ENCODE measurements at regions not wholly inside any gene's neighbourhood (a gene's known extent, or its start where the extent isn't known, plus 50 kb on each side); places are given as distances from the start of the nearest gene placed in this dataset.

GRCh38 chr22:19629720-19630419 is 84.4 kb upstream of the SEPTIN5 start:
- peak; percentile 94 for TF ChIP-seq CTCF (IDR thresholded peaks at IDR 0.05; ENCODE audit: insufficient read depth, low read depth, low read length)
- H3K4me3 ChIP-seq (ENCODE audit: low read depth, low read length), result no peak overlapping the region
- peak; percentile 77 for DNase-seq (ENCODE audit: low read depth)

DNA sequence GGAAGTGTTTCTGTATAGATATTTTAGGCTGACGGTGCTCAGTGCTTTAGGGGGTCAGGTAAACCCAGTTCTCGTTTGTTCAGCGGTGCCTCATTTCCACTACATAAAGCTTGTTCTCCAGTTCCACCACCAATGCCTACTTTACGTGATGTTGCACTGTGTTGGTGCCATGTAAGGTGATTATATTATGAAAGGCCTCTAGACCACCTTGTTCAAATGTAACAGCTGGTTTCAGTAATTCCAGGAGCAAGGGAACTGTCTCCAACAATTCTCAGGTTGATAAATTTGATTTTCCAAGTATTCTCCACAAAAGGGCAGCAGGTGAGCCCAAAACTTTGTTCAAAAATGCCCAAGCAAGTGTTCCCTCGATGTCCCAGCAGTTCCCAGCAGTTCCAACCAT is 83.7 kb upstream of the SEPTIN5 start:
- DNase-seq (ENCODE audit: low read depth), result no peak
- H3K4me3 ChIP-seq (ENCODE audit: low read depth, low read length), result no peak overlapping the region
- TF ChIP-seq CTCF (IDR thresholded peaks at IDR 0.05; ENCODE audit: insufficient read depth, low read depth, low read length), result no peak

DNA sequence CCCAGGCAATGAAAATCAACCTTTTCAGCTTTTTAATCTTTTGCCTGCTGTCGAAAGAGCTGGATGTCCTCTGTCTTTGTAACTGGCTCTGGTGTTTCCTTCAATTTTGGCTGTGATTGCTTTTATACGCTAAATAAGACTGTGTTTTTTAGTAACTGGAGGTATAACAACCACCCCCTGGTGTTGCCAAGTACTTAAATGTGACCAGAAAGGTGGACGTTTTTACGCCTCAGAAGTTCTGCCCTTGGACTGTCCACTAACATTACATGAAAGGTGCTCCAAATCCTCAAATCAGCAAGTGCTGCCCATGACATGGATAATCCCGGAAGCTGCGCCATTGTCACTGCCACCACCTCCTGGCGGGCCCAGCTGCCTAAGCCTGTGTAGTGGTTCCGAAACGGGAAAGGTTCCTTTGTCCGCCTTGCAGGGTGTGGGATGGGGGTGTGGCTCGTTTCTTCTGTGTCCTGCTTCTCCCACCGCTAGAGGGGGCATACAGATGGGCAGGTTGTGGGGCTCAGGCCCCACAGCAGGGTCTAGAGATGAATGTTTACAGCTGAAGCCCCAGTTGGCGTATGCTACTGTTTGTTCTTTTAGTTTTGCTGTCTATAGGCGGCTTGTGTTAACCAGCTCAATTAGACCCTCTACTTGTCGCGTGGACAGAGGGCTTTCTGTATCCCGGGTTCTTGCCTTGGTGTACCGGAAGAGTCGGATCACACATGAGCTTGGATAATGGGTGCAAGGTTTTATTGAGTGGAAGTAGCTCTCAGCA is 82.2 kb upstream of the SEPTIN5 start:
- DNase-seq (ENCODE audit: low read depth), result peak; percentile 22
- TF ChIP-seq CTCF (IDR thresholded peaks at IDR 0.05; ENCODE audit: insufficient read depth, low read depth, low read length), result peak; percentile 62
- H3K4me3 ChIP-seq (ENCODE audit: low read depth, low read length), result no peak overlapping the region

- no peak for TF ChIP-seq CTCF (IDR thresholded peaks at IDR 0.05; ENCODE audit: insufficient read depth, low read depth, low read length)
- no peak overlapping the region for H3K4me3 ChIP-seq (ENCODE audit: low read depth, low read length)
- DNase-seq (ENCODE audit: low read depth), result no peak
Observed at GRCh38 chr22:19632668-19633148, 81.6 kb upstream of the SEPTIN5 start.

DNA sequence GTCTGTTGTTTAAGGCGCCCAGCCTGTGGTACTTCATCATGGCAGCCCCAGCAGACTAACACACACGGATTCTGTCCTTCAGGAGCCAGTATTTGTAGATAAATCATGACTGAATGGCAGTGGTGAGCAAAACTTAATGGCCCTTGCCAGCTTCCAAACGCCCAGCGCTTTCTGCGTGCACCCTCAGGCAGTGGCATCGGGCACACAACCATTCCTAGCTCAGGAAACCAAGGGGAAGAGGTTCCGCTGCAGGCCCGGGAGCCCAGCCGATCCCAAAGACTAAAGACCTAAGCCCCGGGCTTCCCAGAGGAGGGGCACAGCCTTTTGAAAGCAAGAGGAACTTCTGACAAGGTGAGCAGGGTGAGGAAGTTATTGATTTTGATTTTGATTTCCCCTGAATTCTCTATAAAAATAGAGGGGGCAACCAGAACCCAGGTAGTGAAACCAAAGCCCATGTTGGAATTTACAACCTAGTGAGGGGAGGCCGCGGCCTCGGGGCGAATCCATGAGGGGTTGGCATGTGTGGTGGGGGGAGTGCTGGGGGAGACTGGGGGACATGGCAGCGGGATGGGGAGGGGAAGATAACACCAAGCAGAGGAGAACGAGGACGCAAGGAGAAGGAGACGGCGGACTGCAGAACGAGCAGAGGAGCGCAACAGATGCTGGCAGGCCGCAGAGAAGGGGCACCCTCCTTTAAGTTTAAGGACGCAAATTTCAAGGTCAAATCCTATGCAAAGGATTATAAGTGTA is 79.9 kb upstream of the SEPTIN5 start:
- DNase-seq (ENCODE audit: low read depth), result no peak
- no peak overlapping the region for H3K4me3 ChIP-seq (ENCODE audit: low read depth, low read length)
- TF ChIP-seq CTCF (IDR thresholded peaks at IDR 0.05; ENCODE audit: insufficient read depth, low read depth, low read length), result no peak

DNA sequence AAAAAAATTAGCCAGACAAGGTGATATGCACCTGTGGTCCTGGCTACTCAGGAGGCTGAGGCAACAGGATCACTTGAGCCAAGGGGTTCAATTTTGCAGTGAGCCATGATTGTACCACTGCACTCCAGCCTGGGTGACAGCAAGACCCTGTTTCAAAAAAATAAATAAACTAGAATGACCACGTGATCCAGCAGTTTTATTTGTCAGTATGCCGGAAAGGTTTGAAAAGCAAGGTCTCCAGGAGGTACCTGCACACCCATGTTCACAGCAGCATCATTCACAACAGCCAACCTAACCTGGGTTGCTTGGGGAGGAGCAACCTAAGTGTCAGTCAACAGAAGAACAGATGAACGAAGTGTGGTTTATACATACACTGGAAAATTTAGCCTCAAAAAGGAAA is 78.7 kb upstream of the SEPTIN5 start:
- TF ChIP-seq CTCF (IDR thresholded peaks at IDR 0.05; ENCODE audit: insufficient read depth, low read depth, low read length), result no peak
- no peak overlapping the region for H3K4me3 ChIP-seq (ENCODE audit: low read depth, low read length)
- DNase-seq (ENCODE audit: low read depth), result no peak
